GM21381 (cell line): ENCODE measurements at regions not wholly inside any gene's neighbourhood (a gene's known extent, or its start where the extent isn't known, plus 50 kb on each side); places are given as distances from the start of the nearest gene placed in this dataset.
"Not testable (repeated sequence)": the region's sequence is repeated elsewhere in the genome, so short reads cannot be mapped to it uniquely, and the experiment has no call there.

Experiments used
- ATAC-seq: cut with Tn5 transposase; IDR thresholded peaks from one replicate; pipeline ENCODE4 v1.9.1; 2021; ENCODE audit warnings: mild to moderate bottlenecking, moderate library complexity; ENCODE audit not compliant: unreplicated experiment

DNA sequence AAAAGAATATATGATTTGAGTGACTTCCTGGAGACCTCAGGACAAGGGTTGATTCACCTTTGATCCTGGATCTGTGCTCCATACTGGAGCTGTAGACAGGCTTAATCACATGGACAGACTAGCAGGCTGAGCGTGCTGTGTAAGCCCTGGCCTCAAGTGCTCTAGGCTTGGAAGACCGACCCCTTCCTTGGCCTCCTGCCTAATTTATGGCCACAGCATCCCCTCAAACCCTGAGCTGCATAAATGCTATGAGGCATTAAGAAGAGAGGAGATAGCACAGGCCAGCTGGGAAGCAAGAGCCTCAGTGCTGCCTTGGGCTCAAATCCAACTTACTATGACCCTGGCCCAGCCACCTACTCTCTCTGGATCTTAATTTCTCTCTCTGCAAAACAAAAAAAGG is 385.1 kb downstream of the BUD13 start:
- no peak for ATAC-seq

DNA sequence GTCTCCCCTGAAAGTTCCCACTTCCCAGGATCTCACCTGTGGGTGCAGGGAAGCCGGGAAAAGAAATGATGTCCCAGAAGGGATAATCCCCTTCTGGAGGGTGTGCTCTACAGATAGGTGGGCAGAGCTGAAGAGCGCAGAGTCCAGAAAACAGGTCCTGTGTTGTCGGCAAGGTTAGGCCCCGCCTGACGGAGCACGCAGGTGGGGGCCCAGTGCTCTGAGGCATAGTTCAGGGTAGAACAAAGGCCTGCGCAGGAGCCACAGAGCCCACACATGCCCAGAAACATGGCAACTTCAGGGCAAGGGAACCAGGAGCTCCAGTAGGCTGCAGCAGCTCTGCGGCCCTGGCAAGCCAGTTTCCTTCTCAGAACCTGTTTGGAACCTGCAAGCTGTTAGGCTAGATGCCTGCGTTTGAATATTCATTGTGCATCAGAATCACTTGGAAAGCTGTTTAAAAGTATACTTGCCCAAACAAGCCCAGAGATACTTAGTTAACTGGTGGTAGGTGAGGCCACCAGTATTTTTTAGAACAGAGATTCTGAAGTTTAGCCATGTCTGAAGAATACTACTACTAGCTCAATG is 386.6 kb downstream of the BUD13 start:
- no peak for ATAC-seq

- no peak for ATAC-seq
Observed at GRCh38 chr11:116384876-116385275, 387.9 kb downstream of the BUD13 start.

- ATAC-seq, result no peak
Observed at GRCh38 chr11:116384407-116384806, 388.4 kb downstream of the BUD13 start.

GRCh38 chr11:116379185-116379828 is 393.5 kb downstream of the BUD13 start:
- no peak for ATAC-seq

DNA sequence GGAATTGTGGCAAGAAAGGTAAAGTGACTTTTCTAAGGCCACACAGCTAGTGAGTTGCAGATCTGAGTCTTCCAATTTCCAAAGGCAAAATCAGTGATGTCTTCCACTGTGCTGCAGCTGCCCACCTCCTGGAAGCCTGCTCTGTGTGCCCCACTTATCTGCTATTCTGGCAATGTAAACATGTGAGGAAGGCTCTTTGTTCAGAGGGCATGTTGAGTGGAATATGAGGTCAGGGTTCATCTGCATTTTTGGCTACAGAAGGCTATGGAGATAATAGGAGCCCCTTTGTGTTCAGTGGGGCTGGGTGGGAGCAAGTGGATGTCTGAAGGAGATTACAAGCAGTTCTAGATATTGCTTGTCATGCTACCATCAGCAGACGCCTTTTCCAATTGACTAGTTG is 396.2 kb downstream of the BUD13 start:
- ATAC-seq, result no peak

GRCh38 chr11:116376054-116376453 is 396.7 kb downstream of the BUD13 start:
- no peak for ATAC-seq

- no peak for ATAC-seq
Observed at GRCh38 chr11:116375221-116375620, 397.6 kb downstream of the BUD13 start.

- no peak for ATAC-seq
Observed at GRCh38 chr11:116374085-116374484, 398.7 kb downstream of the BUD13 start.

GRCh38 chr11:116373104-116373944 is 399.5 kb downstream of the BUD13 start:
- no peak for ATAC-seq

DNA sequence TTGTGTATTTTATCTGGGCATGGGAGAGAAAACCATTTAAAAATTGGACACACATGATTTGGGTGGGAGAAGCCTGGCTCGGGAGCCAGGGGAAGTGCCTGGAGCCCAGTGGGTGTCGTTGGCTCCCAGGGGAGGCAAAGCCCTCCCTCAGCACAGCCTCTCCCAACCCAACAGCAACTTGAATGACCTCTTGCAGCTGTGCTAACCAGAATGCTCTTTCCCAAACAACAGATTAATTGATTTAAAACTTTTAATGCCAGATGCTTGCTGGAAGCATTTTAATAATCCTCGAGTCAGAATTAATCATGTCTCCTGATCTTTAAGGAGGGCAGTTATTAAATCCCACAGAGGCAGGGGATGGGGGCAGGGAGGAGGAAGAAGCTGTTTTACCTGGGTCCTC is 401.6 kb downstream of the BUD13 start:
- ATAC-seq, result no peak

- no peak for ATAC-seq
Observed at GRCh38 chr11:116368784-116369183, 404.0 kb downstream of the BUD13 start.

DNA sequence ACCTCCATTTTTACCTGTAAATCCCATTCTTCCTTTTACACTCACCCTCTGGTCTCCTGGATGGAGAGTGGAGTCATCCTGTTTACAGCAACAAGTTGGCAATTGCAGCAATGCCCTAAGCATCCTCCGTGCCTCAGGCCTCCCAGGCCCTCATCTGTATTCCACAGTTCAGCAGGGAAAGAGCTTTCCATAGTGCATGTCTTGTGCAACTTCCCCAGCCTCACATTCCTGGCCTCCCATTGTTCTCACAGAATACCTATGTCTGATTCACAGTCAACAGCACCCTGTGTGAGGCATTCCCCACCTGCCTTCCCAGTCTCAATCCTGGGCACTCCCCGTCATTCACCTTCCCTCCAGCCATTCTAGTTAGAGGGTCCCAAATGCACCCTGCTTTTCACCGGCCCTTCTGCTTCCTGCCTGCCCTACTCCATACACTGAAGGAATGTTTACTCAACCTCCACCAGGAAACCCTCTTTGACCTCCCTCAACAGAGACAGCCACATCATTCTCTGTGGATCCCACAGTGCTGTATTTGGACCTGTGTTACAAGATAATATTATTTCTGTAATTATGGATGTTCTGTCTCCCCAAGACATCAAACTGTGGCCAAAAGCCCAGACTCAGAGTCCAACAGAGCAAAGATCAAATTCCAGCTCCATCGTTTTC is 405.7 kb downstream of the BUD13 start:
- ATAC-seq, result no peak

- ATAC-seq, result no peak
Observed at GRCh38 chr11:116366451-116366850, 406.3 kb downstream of the BUD13 start.

GRCh38 chr11:116364925-116365324 is 407.9 kb downstream of the BUD13 start:
- ATAC-seq, result not testable (repeated sequence)

DNA sequence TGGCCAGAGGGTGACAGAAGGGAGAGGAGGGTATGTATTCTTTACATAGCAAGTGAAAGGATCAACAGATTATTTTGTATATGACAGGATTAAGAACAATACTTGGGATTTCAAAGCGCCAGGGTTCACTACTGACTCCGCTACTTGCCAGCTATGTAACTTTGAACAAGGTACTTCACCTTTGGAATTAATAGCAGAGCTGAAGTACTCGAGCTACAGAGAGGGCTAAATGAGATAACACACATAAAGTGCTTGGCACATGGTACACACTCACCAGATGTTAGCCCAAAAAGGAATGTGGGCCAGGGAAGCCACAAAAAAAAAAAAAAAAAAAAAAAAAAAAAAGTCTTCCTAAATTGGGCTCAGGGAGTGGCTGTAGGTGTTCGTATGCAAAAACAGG is 408.4 kb downstream of the BUD13 start:
- ATAC-seq, result no peak

- no peak for ATAC-seq
Observed at GRCh38 chr11:116360221-116360941, 412.4 kb downstream of the BUD13 start.

DNA sequence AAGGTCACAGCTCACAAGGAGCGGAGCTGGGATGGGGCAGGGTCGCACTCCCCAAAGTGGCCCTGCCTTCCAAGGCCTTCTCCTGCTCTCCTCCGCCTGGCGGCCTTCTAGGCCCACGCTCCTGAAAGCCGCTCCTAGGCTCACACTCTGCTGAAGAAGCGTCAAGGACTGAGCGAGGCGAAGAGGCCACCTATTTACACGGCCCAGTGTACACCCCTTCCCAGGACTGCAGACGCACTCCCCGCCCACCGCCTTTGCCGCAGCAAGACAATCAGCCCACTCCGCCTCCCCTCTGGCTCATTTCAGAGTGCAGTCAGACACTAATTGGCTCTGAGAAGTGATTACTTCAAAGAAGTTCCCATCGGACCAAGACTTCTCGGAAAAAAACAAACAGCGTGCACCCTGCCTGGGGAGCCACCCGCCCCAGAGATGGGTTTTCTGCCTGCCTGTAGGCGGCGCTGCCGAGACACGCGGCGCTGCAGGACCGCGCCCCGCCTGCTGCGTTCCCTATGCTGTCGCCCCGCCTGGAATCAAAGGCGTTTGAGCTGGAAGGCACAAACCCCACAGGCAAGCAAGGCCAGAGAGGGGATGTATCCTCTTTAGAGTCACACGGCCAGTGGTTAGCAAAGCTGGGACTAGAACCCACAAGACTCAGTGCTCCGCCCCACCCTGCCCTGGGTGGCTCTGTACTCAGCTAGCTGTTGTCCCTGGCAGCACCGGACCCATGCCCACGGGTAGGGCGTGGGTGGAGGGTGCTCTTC is 414.8 kb downstream of the BUD13 start:
- ATAC-seq, result no peak

GRCh38 chr11:116356451-116356850 is 416.3 kb downstream of the BUD13 start:
- ATAC-seq, result no peak

DNA sequence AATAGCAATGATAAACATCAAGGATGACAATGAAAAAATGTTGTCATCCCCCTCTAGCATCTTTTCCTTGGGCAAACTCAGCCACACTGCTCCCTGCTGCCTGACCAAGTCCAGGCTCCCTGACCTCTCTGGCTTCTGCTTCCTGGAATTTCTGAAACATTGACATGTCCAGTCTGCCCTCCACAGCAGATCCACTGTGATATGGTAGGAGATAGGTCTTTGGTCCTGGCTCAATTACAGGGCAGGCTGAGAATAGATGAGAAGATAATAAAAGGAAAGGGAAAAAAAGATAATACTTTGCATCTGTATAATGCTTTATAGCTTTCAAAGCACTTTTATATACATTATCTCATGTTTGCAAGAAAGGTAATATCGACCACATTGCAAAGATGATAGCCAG is 417.7 kb downstream of the BUD13 start:
- ATAC-seq, result no peak
